NCI-H2196 (cell line): ENCODE measurements at regions not wholly inside any gene's neighbourhood (a gene's known extent, or its start where the extent isn't known, plus 50 kb on each side); places are given as distances from the start of the nearest gene placed in this dataset.
A peak's percentile ranks its signal among the peaks of the same experiment; 100 is the strongest.
"Not testable (repeated sequence)": the region's sequence is repeated elsewhere in the genome, so short reads cannot be mapped to it uniquely, and the experiment has no call there.

Experiments
- DNase-seq: peaks from one replicate; lab custom pipeline; 2025; ENCODE audit not compliant: unreplicated experiment; lab: John Stamatoyannopoulos, UW

GRCh38 chr3:124303305-124303910 lies 311.5 kb upstream of the ROPN1 start:
- no peak for DNase-seq

GRCh38 chr3:124306665-124307064 lies 314.7 kb upstream of the ROPN1 start:
- no peak for DNase-seq

- DNase-seq: no peak
These were observed 321.7 kb upstream of the ROPN1 start for GRCh38 chr3:124313621-124314020.

GRCh38 chr3:124315215-124316033 lies 323.5 kb upstream of the ROPN1 start:
- no peak for DNase-seq

GRCh38 chr3:124316034-124316287 lies 324.0 kb upstream of the ROPN1 start:
- no peak for DNase-seq

GRCh38 chr3:124318014-124318413 lies 326.1 kb upstream of the ROPN1 start:
- DNase-seq: no peak

- no peak for DNase-seq
These were observed 326.7 kb upstream of the ROPN1 start for GRCh38 chr3:124318656-124319055.

GRCh38 chr3:124320976-124321375 lies 329.1 kb upstream of the ROPN1 start:
- DNase-seq: no peak

GRCh38 chr3:124322309-124322880 lies 330.5 kb upstream of the ROPN1 start:
- no peak for DNase-seq

GRCh38 chr3:124322966-124323365 lies 331.0 kb upstream of the ROPN1 start:
- no peak for DNase-seq

GRCh38 chr3:124325248-124325647 lies 333.3 kb upstream of the ROPN1 start:
- DNase-seq: no peak

GRCh38 chr3:124329723-124330122 lies 337.8 kb upstream of the ROPN1 start:
- no peak for DNase-seq

- DNase-seq: no peak
These were observed 342.2 kb upstream of the ROPN1 start for GRCh38 chr3:124333931-124334640.

- no peak for DNase-seq
These were observed 344.2 kb upstream of the ROPN1 start for GRCh38 chr3:124336067-124336656.

GRCh38 chr3:124345845-124346244 lies 353.9 kb upstream of the ROPN1 start:
- no peak for DNase-seq

GRCh38 chr3:124346487-124346886 lies 354.6 kb upstream of the ROPN1 start:
- no peak for DNase-seq

- no peak for DNase-seq
These were observed 355.5 kb upstream of the ROPN1 start for GRCh38 chr3:124347418-124347817.

- not testable (repeated sequence) for DNase-seq
These were observed 356.6 kb upstream of the ROPN1 start for GRCh38 chr3:124348555-124348954.

GRCh38 chr3:124351430-124352148 lies 359.7 kb upstream of the ROPN1 start:
- DNase-seq: peak; percentile 58

GRCh38 chr3:124352149-124352539 lies 360.2 kb upstream of the ROPN1 start:
- peak; percentile 28 for DNase-seq

- DNase-seq: no peak
These were observed 361.8 kb upstream of the ROPN1 start for GRCh38 chr3:124353691-124354090.
